Activated CD8-positive, alpha-beta T cell treated with anti-CD3 and anti-CD28 coated beads for 36 hours (primary cell): ENCODE measurements at regions not wholly inside any gene's neighbourhood (a gene's known extent, or its start where the extent isn't known, plus 50 kb on each side); places are given as distances from the start of the nearest gene placed in this dataset.

Experiments used
- ATAC-seq: fragments of 200-7000 bp; cut with Tn5 transposase; one replicate; pipeline ENCODE4 v1.10.0; 2021; ENCODE audit warnings: mild to moderate bottlenecking, moderate library complexity
- CTCF ChIA-PET: fragments of 350-600 bp; sonication (Branson Sonifier 250); formaldehyde crosslinking; loops from one replicate; lab custom pipeline; 2021; ENCODE audit warnings: antibody characterized with exemption; lab: Charles Lee
- POLR2A ChIA-PET: fragments of 350-600 bp; sonication (Branson Sonifier 250); formaldehyde crosslinking; loops from one replicate; lab custom pipeline; 2021; ENCODE audit warnings: antibody characterized with exemption; lab: Charles Lee
- DNase-seq: peaks from one replicate; pipeline ENCODE4 v3.0.0-alpha.2; 2020
- H3K27ac Mint-ChIP-seq: one replicate; pipeline ENCODE4 v1.8.0; 2021; ENCODE audit warnings: mild to moderate bottlenecking, mixed read lengths
- H3K27me3 Mint-ChIP-seq: one replicate; pipeline ENCODE4 v1.8.0; 2021; ENCODE audit warnings: mixed read lengths
- H3K36me3 Mint-ChIP-seq: one replicate; pipeline ENCODE4 v1.8.0; 2021; ENCODE audit warnings: low read depth, mixed read lengths
- H3K4me1 Mint-ChIP-seq: one replicate; pipeline ENCODE4 v1.8.0; 2021; ENCODE audit warnings: low read depth, mixed read lengths
- H3K4me3 Mint-ChIP-seq: one replicate; pipeline ENCODE4 v1.8.0; 2021; ENCODE audit warnings: mild to moderate bottlenecking, moderate library complexity, mixed read lengths
- H3K9me3 Mint-ChIP-seq: one replicate; pipeline ENCODE4 v1.8.0; 2021; ENCODE audit warnings: mixed read lengths
- intact Hi-C: fragments of 100-400 bp; cut with micrococcal nuclease; formaldehyde crosslinking; loops from one replicate; pipeline ENCODE4 v1.10.0; 2022
- TF ChIP-seq, protein P1 (sequence below): fragments of 200-600 bp; IDR thresholded peaks from one replicate; pipeline ENCODE4 v1.8.0; 2022; ENCODE audit warnings: antibody characterized with exemption, mild to moderate bottlenecking

DNA sequence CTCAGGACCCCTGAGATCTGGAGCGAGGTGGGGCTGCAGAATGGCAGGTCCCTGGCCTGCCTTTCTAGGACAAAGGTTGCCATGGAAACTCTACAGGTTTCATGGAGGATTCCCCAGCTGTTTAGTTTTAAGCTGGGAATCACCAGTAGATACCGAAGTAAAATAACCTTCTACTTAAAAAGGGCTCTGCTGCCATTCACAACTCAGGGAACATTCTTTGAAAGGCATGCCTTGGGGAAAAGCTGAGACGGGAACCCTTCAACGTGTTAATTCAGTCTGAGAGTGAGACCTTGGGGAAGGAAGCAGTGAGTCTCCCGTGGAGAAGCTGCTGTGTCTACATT, 493.3 kb downstream of the BRD1 start:
- DNase-seq (no peak), ATAC-seq (no peak)
- ChIA-PET POLR2A (no interaction called here), CTCF (no interaction called here)
- no peaks in the 10 kb centered on the region for H3K36me3 Mint-ChIP-seq
- no peaks in the 10 kb centered on the region for H3K4me1 Mint-ChIP-seq
- H3K4me3 Mint-ChIP-seq: no peak overlapping the region
- H3K27ac Mint-ChIP-seq: no peak overlapping the region
- H3K9me3 Mint-ChIP-seq: no peaks in the 10 kb centered on the region
- H3K27me3 Mint-ChIP-seq: no peaks in the 10 kb centered on the region
- TF ChIP-seq, protein P1, sequence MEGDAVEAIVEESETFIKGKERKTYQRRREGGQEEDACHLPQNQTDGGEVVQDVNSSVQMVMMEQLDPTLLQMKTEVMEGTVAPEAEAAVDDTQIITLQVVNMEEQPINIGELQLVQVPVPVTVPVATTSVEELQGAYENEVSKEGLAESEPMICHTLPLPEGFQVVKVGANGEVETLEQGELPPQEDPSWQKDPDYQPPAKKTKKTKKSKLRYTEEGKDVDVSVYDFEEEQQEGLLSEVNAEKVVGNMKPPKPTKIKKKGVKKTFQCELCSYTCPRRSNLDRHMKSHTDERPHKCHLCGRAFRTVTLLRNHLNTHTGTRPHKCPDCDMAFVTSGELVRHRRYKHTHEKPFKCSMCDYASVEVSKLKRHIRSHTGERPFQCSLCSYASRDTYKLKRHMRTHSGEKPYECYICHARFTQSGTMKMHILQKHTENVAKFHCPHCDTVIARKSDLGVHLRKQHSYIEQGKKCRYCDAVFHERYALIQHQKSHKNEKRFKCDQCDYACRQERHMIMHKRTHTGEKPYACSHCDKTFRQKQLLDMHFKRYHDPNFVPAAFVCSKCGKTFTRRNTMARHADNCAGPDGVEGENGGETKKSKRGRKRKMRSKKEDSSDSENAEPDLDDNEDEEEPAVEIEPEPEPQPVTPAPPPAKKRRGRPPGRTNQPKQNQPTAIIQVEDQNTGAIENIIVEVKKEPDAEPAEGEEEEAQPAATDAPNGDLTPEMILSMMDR: no peak
- intact Hi-C loops: no loop called here

DNA sequence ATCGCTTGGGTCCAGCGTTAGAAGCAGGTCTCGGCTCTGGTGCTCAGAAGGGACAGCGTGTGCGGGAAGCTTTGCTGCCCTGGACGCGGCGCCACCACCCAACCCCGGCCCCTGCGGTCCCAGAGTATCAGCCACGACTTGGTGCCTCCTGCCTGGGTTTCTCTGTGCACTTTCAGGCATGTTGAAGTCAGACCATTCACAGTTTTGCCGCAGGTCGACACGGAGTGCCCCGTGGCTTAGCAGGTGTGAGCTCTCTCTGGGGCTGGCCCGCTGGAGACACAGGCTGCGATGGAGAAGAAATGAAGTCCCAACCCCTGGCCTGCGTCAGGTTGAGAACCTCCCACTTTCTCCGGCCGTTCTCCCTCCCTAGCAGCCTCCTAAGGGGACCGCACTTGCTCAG, 494.5 kb downstream of the BRD1 start:
- intact Hi-C loops: no loop called here
- DNase-seq (no peak), ATAC-seq (no peak)
- Mint-ChIP-seq H3K36me3 (no peaks in the 10 kb centered on the region), H3K4me1 (no peaks in the 10 kb centered on the region), H3K9me3 (no peaks in the 10 kb centered on the region), H3K27me3 (no peaks in the 10 kb centered on the region), H3K27ac (no peak overlapping the region), H3K4me3 (no peak overlapping the region)
- ChIA-PET POLR2A (no interaction called here), CTCF (no interaction called here)
- TF ChIP-seq, protein P1: no peak

GRCh38 chr22:49332691-49333090, 495.0 kb downstream of the BRD1 start:
- ATAC-seq (no peak), DNase-seq (no peak)
- TF ChIP-seq, protein P1: no peak
- ChIA-PET CTCF (no interaction called here), POLR2A (no interaction called here)
- Mint-ChIP-seq H3K36me3 (no peaks in the 10 kb centered on the region), H3K27me3 (no peaks in the 10 kb centered on the region), H3K9me3 (no peaks in the 10 kb centered on the region), H3K27ac (no peak overlapping the region), H3K4me1 (no peaks in the 10 kb centered on the region), H3K4me3 (no peak overlapping the region)
- intact Hi-C loops: no loop called here

- Mint-ChIP-seq H3K36me3 (no peaks in the 10 kb centered on the region), H3K9me3 (peaks cover 3% of the 10 kb centered on the region), H3K4me1 (no peaks in the 10 kb centered on the region), H3K27ac (no peak overlapping the region), H3K27me3 (no peaks in the 10 kb centered on the region), H3K4me3 (no peak overlapping the region)
- intact Hi-C loops: no loop called here
- CTCF ChIA-PET: no interaction called here
- POLR2A ChIA-PET: no interaction called here
- ATAC-seq (no peak), DNase-seq (no peak)
- TF ChIP-seq, protein P1: no peak
Measured at GRCh38 chr22:49331878-49332277, 495.8 kb downstream of the BRD1 start.

DNA sequence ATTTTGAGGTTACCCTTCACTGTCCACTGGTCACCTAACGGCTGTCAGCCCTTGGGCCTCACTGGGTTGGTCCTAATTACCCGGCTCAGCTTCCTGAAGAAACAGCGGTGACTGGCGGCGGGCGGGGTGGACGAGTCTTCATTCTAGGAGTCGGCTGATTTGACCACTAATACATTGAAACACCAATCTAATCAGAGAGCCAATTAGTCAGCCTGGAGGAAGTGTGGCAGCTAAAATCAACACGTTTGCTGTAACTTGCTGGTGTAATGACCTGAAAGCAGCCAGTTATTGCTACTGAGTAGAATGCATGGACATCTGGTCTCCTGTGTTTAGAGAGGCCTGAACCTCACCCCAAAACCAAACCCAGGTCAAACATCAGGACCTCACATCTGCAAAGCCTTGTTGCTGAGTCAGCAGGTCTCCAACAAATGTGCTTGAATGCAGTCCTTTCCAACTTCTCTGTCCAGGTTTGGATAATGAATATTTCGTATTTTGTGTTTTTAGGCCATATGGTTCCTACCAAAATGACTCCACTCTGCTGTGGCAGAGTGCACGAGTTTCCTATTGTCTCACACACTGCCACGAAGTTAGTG, 496.4 kb downstream of the BRD1 start:
- Mint-ChIP-seq H3K27me3 (no peaks in the 10 kb centered on the region), H3K4me3 (no peak overlapping the region), H3K9me3 (peaks cover 3% of the 10 kb centered on the region), H3K4me1 (no peaks in the 10 kb centered on the region), H3K27ac (no peak overlapping the region), H3K36me3 (no peaks in the 10 kb centered on the region)
- CTCF ChIA-PET: no interaction called here
- intact Hi-C loops: no loop called here
- POLR2A ChIA-PET: no interaction called here
- no peak for ATAC-seq
- no peak for DNase-seq
- TF ChIP-seq, protein P1: no peak
